SK-N-SH treated with all-trans-retinoic acid at 6 μM for 48 hours (cell line): ENCODE measurements at regions not wholly inside any gene's neighbourhood (a gene's known extent, or its start where the extent isn't known, plus 50 kb on each side); places are given as distances from the start of the nearest gene placed in this dataset.

Source experiments
- CSRNP3 ChIP-seq: fragments of 250-450 bp; sonication (Bioruptor Pico); IDR thresholded peaks from 2 replicates; pipeline ENCODE4 v1.5.1; 2021; ENCODE audit warnings: mild to moderate bottlenecking, moderate library complexity
- GLIS3 ChIP-seq: fragments of 250-450 bp; sonication (Bioruptor Pico); IDR thresholded peaks from 2 replicates; pipeline ENCODE4 v1.5.0; 2020; ENCODE audit warnings: mild to moderate bottlenecking, moderate library complexity
- RARB ChIP-seq: fragments of 250-450 bp; sonication (Bioruptor Pico); IDR thresholded peaks from 2 replicates; pipeline ENCODE4 v1.8.0; 2021; ENCODE audit warnings: mild to moderate bottlenecking, moderate library complexity
- ZC3H10 ChIP-seq: fragments of 250-450 bp; sonication (Bioruptor Pico); IDR thresholded peaks from 2 replicates; pipeline ENCODE4 v1.5.1; 2021; ENCODE audit warnings: mild to moderate bottlenecking, moderate library complexity
- ZFP30 ChIP-seq: fragments of 450-650 bp; formaldehyde crosslinking; IDR thresholded peaks from 2 replicates; pipeline ENCODE4 v1.5.0; 2022; ENCODE audit warnings: mild to moderate bottlenecking, moderate library complexity
- ZNF565 ChIP-seq: fragments of 450-650 bp; formaldehyde crosslinking; conservative IDR thresholded peaks from 2 replicates; pipeline ENCODE4 v1.5.0; 2020; ENCODE audit warnings: low read depth, mild to moderate bottlenecking, moderate library complexity

GRCh38 chr4:162959046-162959445 lies 207.6 kb downstream of the NAF1 start:
- TF ChIP-seq ZFP30 (no peak), GLIS3 (CRISPR knock-in tag) (no peak), CSRNP3 (no peak), ZNF565 (CRISPR knock-in tag) (no peak), ZC3H10 (no peak), RARB (CRISPR knock-in tag) (no peak)
